ENCODE measurements at regions not wholly inside any gene's neighbourhood (a gene's known extent, or its start where the extent isn't known, plus 50 kb on each side); places are given as distances from the start of the nearest gene placed in this dataset.

DNA sequence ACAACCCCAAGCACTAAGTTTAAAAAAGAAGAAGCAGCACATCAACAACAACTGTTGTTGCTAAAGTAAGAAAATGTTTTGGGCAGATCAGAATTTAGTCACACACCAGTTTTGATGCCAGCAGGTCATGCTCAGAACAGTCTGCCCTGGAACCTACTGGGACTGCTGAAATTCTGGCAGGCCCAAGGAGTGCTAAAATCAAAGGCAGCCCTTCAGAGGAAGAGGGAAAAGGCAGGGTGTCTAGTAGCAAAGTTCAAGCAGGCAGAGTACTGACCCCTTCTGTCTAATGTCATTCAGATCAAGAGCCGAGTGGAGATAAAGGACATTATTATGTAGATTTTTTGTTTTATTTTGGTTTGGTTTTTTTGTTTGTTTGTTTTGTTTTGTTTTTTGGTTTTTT is 96.6 kb upstream of the LOC128125822 start:
- H3K9me2 ChIP-seq (ENCODE audit: insufficient read depth) = no peaks in the 10 kb centered on the region
- H4K20me1 ChIP-seq (ENCODE audit: insufficient read depth) = no peaks in the 10 kb centered on the region
- H3K4me1 ChIP-seq (replicated peaks; ENCODE audit: insufficient read depth) = no peaks in the 10 kb centered on the region
- POLR2A ChIA-PET (ENCODE audit: unreplicated experiment) = no interaction called here
- H3K27me3 ChIP-seq (ENCODE audit: insufficient read depth, low read depth) = no peaks in the 10 kb centered on the region
- no peak for DNase-seq
- BruUV-seq (replicated peaks) = no TSS peak
- TF ChIP-seq, protein P1, sequence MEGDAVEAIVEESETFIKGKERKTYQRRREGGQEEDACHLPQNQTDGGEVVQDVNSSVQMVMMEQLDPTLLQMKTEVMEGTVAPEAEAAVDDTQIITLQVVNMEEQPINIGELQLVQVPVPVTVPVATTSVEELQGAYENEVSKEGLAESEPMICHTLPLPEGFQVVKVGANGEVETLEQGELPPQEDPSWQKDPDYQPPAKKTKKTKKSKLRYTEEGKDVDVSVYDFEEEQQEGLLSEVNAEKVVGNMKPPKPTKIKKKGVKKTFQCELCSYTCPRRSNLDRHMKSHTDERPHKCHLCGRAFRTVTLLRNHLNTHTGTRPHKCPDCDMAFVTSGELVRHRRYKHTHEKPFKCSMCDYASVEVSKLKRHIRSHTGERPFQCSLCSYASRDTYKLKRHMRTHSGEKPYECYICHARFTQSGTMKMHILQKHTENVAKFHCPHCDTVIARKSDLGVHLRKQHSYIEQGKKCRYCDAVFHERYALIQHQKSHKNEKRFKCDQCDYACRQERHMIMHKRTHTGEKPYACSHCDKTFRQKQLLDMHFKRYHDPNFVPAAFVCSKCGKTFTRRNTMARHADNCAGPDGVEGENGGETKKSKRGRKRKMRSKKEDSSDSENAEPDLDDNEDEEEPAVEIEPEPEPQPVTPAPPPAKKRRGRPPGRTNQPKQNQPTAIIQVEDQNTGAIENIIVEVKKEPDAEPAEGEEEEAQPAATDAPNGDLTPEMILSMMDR (conservative IDR thresholded peaks at IDR 0.05) = no peak
- TF ChIP-seq EZH2 (IDR thresholded peaks at IDR 0.05; ENCODE audit: low read depth) = no peak
- CTCF ChIA-PET = no interaction called here
- no peak overlapping the region for H3K27ac ChIP-seq
- H3K9me3 ChIP-seq (ENCODE audit: insufficient read depth, low read depth) = no peaks in the 10 kb centered on the region
- H3K36me3 ChIP-seq (ENCODE audit: low read depth) = no peaks in the 10 kb centered on the region
- H3F3A ChIP-seq (ENCODE audit: insufficient read depth, low read depth) = no peaks in the 10 kb centered on the region
- intact Hi-C loops (cut with micrococcal nuclease; ENCODE audit: unreplicated experiment) = no loop called here
- no peak overlapping the region for H3K4me3 ChIP-seq
- no peak overlapping the region for H3K4me2 ChIP-seq
- H2AFZ ChIP-seq = no peak overlapping the region
- H3K79me2 ChIP-seq (ENCODE audit: low read depth) = no peaks in the 10 kb centered on the region

DNA sequence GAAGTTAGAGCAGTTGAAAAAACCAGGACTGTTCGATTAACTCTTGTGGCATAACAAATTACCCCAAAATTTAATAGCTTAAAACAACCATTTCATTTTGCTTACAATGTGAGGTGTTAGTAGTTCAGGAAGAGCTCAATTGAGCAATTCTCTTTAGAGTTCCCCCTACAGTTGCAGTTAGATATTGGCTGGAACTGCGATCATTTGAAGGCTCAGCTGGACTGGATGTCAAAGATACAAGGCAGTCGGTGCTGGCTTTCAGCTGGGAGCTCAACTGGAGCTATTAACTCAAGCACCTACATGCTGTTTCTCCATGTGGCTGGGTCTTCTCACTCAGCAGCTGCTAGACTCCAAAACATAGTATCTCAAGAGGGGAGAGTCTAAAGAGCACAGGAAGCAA is 96.0 kb upstream of the LOC128125822 start:
- ChIA-PET CTCF (no interaction called here), POLR2A (ENCODE audit: unreplicated experiment) (no interaction called here)

DNA sequence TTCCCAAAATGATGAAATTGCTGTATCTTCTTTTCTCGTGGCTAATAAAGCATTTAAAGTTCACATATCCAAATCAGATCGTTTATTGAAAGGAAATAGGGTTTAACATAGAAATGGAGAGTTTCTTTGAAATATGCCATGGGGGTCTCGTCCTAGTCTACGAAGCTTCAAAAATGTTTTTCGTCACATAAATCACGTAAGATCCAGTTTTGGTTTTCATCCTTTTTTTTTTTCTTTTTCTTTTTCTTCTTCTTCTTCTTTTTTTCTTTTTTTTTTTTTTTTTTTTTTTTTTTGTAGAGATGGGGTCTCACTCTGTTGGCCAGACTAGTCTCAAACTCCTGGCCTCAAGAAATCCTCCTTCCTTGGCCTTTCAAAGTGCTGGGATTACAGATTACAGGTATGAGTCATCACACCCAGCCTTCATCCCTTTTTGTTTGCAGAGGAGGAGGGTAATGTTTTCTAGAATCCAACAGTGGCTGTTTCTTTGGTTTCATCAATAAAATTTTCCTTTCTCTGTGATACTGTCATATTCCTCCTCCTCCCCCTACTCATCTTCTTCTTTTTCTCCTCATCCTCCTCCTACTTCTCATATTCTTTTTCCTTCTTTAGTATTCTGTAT is 94.7 kb upstream of the LOC128125822 start:
- no peak for DNase-seq
- TF ChIP-seq, protein P1 (conservative IDR thresholded peaks at IDR 0.05) = no peak
- TF ChIP-seq EZH2 (IDR thresholded peaks at IDR 0.05; ENCODE audit: low read depth) = no peak
- ChIA-PET CTCF (no interaction called here), POLR2A (ENCODE audit: unreplicated experiment) (no interaction called here)
- H3K4me3 ChIP-seq = no peak overlapping the region
- H4K20me1 ChIP-seq (ENCODE audit: insufficient read depth) = no peaks in the 10 kb centered on the region
- H3K9me3 ChIP-seq (ENCODE audit: insufficient read depth, low read depth) = no peaks in the 10 kb centered on the region
- no peak overlapping the region for H2AFZ ChIP-seq
- H3K27ac ChIP-seq = no peak overlapping the region
- BruUV-seq (replicated peaks) = no TSS peak
- intact Hi-C loops (cut with micrococcal nuclease; ENCODE audit: unreplicated experiment) = no loop called here
- H3K36me3 ChIP-seq (ENCODE audit: low read depth) = no peaks in the 10 kb centered on the region
- H3K79me2 ChIP-seq (ENCODE audit: low read depth) = no peaks in the 10 kb centered on the region
- no peaks in the 10 kb centered on the region for H3F3A ChIP-seq (ENCODE audit: insufficient read depth, low read depth)
- no peaks in the 10 kb centered on the region for H3K27me3 ChIP-seq (ENCODE audit: insufficient read depth, low read depth)
- no peaks in the 10 kb centered on the region for H3K9me2 ChIP-seq (ENCODE audit: insufficient read depth)
- no peak overlapping the region for H3K4me2 ChIP-seq
- H3K4me1 ChIP-seq (replicated peaks; ENCODE audit: insufficient read depth) = no peaks in the 10 kb centered on the region

More for the DNA sequence above, 96.0 kb upstream of the LOC128125822 start:
- no peaks in the 10 kb centered on the region for H3K9me2 ChIP-seq (ENCODE audit: insufficient read depth)
- TF ChIP-seq, protein P1 (conservative IDR thresholded peaks at IDR 0.05) = no peak
- no peak for TF ChIP-seq EZH2 (IDR thresholded peaks at IDR 0.05; ENCODE audit: low read depth)
- H3K36me3 ChIP-seq (ENCODE audit: low read depth) = no peaks in the 10 kb centered on the region
- H3K27me3 ChIP-seq (ENCODE audit: insufficient read depth, low read depth) = no peaks in the 10 kb centered on the region
- H2AFZ ChIP-seq = no peak overlapping the region
- no peak overlapping the region for H3K4me3 ChIP-seq
- no peaks in the 10 kb centered on the region for H4K20me1 ChIP-seq (ENCODE audit: insufficient read depth)
- H3F3A ChIP-seq (ENCODE audit: insufficient read depth, low read depth) = no peaks in the 10 kb centered on the region
- H3K27ac ChIP-seq = no peak overlapping the region
- no TSS peak for BruUV-seq (replicated peaks)
- H3K4me1 ChIP-seq (replicated peaks; ENCODE audit: insufficient read depth) = no peaks in the 10 kb centered on the region
- DNase-seq = no peak
- no peak overlapping the region for H3K4me2 ChIP-seq
- H3K9me3 ChIP-seq (ENCODE audit: insufficient read depth, low read depth) = no peaks in the 10 kb centered on the region
- intact Hi-C loops (cut with micrococcal nuclease; ENCODE audit: unreplicated experiment) = no loop called here
- no peaks in the 10 kb centered on the region for H3K79me2 ChIP-seq (ENCODE audit: low read depth)
